ENCODE measurements at regions not wholly inside any gene's neighbourhood (a gene's known extent, or its start where the extent isn't known, plus 50 kb on each side); places are given as distances from the start of the nearest gene placed in this dataset.

DNA sequence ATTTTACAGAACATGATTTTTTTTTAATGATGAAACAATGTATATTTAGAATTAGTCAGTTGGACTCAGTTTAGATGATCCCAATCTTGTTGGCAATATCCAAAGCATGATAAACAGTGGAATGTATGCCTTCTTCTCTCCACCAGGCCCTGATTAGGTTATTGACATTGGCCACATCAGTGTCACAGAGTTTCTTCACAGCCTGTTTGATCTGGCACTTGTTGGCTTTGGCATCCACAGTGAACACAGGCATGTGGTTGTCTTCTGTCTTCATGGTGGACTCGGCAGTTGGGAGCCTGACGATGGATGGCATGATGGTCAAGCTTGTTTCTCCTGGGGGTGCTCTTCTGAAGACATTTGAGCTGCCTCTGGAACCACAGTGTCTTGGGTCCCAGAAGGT is 317.5 kb downstream of the PMP22 start:
- Histone ChIP-seq H2BK12ac (ENCODE audit: low read length) (no peak overlapping the region), H3K18ac (ENCODE audit: low read length) (no peak overlapping the region), H4K8ac (ENCODE audit: low read depth, low read length) (no peak overlapping the region), H3K27ac (ENCODE audit: low read depth, low read length) (no peak overlapping the region), H3K36me3 (ENCODE audit: control insufficient read depth in 1 of 2, insufficient read depth in 2 of 2, low read length in 2 of 2) (no peaks in the 10 kb centered on the region), H3K27me3 (ENCODE audit: insufficient read depth, low read length) (no peaks in the 10 kb centered on the region), H3K23ac (ENCODE audit: low read length) (no peak overlapping the region), H4K91ac (ENCODE audit: low read depth, low read length) (no peak overlapping the region), H3K4me2 (ENCODE audit: low read length) (no peak overlapping the region), H2AK5ac (ENCODE audit: low read length) (no peak overlapping the region), H3K9me3 (ENCODE audit: insufficient read depth, low read depth, low read length) (no peaks in the 10 kb centered on the region), H2AFZ (ENCODE audit: insufficient read depth, low read length, poor library complexity) (no peak overlapping the region), H3K79me1 (ENCODE audit: low read length) (no peaks in the 10 kb centered on the region), H3K79me2 (ENCODE audit: control insufficient read depth, insufficient read depth, low read length, poor library complexity) (no peaks in the 10 kb centered on the region), H2BK120ac (ENCODE audit: insufficient read depth, low read length, poor library complexity) (no peak overlapping the region), H3K9ac (ENCODE audit: low read length) (no peak overlapping the region), H2BK5ac (ENCODE audit: low read depth, low read length, poor library complexity) (no peak overlapping the region), H3K4me1 (ENCODE audit: control insufficient read depth in 1 of 2, insufficient read depth in 2 of 2, low read length in 2 of 2) (no peaks in the 10 kb centered on the region), H4K12ac (ENCODE audit: low read depth, low read length) (no peak overlapping the region), H3K14ac (ENCODE audit: low read length) (no peak overlapping the region), H3K4me3 (ENCODE audit: low read depth, low read length) (no peak overlapping the region), H3K4ac (ENCODE audit: low read depth, low read length) (no peak overlapping the region)
- no CpG with 5 or more reads among the region's 2 CpGs for WGBS (ENCODE audit: extremely low coverage, insufficient coverage, insufficient read length)
- no peak for DNase-seq

DNA sequence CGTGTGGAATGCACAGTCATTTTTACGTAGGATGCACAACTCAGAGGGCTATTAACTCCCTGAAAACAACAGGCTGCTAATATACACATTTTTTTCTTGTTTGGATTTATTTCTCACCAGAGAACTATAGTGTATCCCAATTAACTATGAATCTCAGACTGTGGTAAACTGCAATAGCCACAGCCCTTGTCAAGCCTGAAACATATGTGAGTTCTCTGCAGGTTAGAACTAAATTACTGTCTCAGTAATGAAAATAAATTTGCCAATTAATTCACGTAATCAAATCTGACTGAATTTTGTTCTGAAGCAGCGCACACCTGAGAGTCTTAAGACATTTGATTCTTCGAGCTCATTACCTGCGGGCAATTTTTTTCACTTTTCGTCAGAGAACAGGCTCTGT is 318.6 kb downstream of the PMP22 start:
- Histone ChIP-seq H3K9ac (ENCODE audit: low read length) (no peak overlapping the region), H2BK12ac (ENCODE audit: low read length) (no peak overlapping the region), H3K36me3 (ENCODE audit: control insufficient read depth in 1 of 2, insufficient read depth in 2 of 2, low read length in 2 of 2) (no peaks in the 10 kb centered on the region), H3K4me2 (ENCODE audit: low read length) (no peak overlapping the region), H3K9me3 (ENCODE audit: insufficient read depth, low read depth, low read length) (no peaks in the 10 kb centered on the region), H2AK5ac (ENCODE audit: low read length) (no peak overlapping the region), H3K4me1 (ENCODE audit: control insufficient read depth in 1 of 2, insufficient read depth in 2 of 2, low read length in 2 of 2) (no peaks in the 10 kb centered on the region), H2AFZ (ENCODE audit: insufficient read depth, low read length, poor library complexity) (no peak overlapping the region), H3K27ac (ENCODE audit: low read depth, low read length) (no peak overlapping the region), H4K91ac (ENCODE audit: low read depth, low read length) (no peak overlapping the region), H3K14ac (ENCODE audit: low read length) (no peak overlapping the region), H3K18ac (ENCODE audit: low read length) (no peak overlapping the region), H4K12ac (ENCODE audit: low read depth, low read length) (no peak overlapping the region), H3K79me1 (ENCODE audit: low read length) (no peaks in the 10 kb centered on the region), H3K4ac (ENCODE audit: low read depth, low read length) (no peak overlapping the region), H2BK5ac (ENCODE audit: low read depth, low read length, poor library complexity) (no peak overlapping the region), H3K79me2 (ENCODE audit: control insufficient read depth, insufficient read depth, low read length, poor library complexity) (no peaks in the 10 kb centered on the region), H2BK120ac (ENCODE audit: insufficient read depth, low read length, poor library complexity) (no peak overlapping the region), H4K8ac (ENCODE audit: low read depth, low read length) (no peak overlapping the region), H3K4me3 (ENCODE audit: low read depth, low read length) (no peak overlapping the region), H3K23ac (ENCODE audit: low read length) (no peak overlapping the region), H3K27me3 (ENCODE audit: insufficient read depth, low read length) (no peaks in the 10 kb centered on the region)
- no CpG with 5 or more reads among the region's 7 CpGs for WGBS (ENCODE audit: extremely low coverage, insufficient coverage, insufficient read length)
- DNase-seq, result peak in 1 of 2 donors; percentile 49

DNA sequence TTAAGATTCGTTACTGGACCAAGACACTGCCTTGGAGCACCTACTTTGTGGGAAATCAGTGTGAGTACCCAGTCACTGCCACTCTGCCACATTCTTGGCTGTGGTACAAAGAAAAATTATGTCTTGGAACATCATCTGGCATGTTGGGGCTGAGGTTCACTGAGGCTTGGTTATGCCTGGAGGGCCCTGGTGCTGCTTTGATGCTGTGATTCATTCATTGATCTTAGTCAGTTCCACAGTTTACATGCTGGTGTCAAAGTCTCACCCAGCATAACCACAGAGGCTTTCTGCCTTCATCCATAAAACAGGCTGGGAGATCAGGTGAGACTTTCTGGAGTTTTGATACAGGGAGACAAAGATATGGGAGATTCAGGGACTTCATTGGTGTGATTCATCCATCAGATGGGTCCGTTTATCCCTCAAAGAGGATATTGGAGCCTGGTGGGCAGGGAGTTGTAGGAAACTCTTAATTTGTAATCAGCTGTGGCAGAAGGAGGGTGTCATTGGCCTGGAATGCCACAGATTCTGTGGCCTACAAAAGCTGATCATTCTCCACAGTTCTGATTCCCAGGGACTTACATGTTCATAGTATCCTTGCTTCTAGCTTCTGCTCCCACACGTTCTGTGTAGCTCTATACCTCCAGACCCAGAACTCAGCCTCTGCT is 322.5 kb downstream of the PMP22 start:
- no peak overlapping the region for H3K14ac ChIP-seq (ENCODE audit: low read length)
- DNase-seq, result no peak
- no peak overlapping the region for H3K23ac ChIP-seq (ENCODE audit: low read length)
- no peaks in the 10 kb centered on the region for H3K9me3 ChIP-seq (ENCODE audit: insufficient read depth, low read depth, low read length)
- H3K9ac ChIP-seq (ENCODE audit: low read length), result peak overlapping the region; percentile 56
- no peaks in the 10 kb centered on the region for H3K79me1 ChIP-seq (ENCODE audit: low read length)
- no peaks in the 10 kb centered on the region for H3K27me3 ChIP-seq (ENCODE audit: insufficient read depth, low read length)
- H3K36me3 ChIP-seq (ENCODE audit: control insufficient read depth in 1 of 2, insufficient read depth in 2 of 2, low read length in 2 of 2), result no peaks in the 10 kb centered on the region
- no peak overlapping the region for H4K12ac ChIP-seq (ENCODE audit: low read depth, low read length)
- H4K8ac ChIP-seq (ENCODE audit: low read depth, low read length), result no peak overlapping the region
- H2AFZ ChIP-seq (ENCODE audit: insufficient read depth, low read length, poor library complexity), result no peak overlapping the region
- H2BK12ac ChIP-seq (ENCODE audit: low read length), result no peak overlapping the region
- no peak overlapping the region for H2BK120ac ChIP-seq (ENCODE audit: insufficient read depth, low read length, poor library complexity)
- no CpG with 5 or more reads among the region's 3 CpGs for WGBS (ENCODE audit: extremely low coverage, insufficient coverage, insufficient read length)
- no peak overlapping the region for H3K4ac ChIP-seq (ENCODE audit: low read depth, low read length)
- no peak overlapping the region for H2BK5ac ChIP-seq (ENCODE audit: low read depth, low read length, poor library complexity)
- H3K79me2 ChIP-seq (ENCODE audit: control insufficient read depth, insufficient read depth, low read length, poor library complexity), result no peaks in the 10 kb centered on the region
- H4K91ac ChIP-seq (ENCODE audit: low read depth, low read length), result no peak overlapping the region
- no peak overlapping the region for H3K4me3 ChIP-seq (ENCODE audit: low read depth, low read length)
- H3K27ac ChIP-seq (ENCODE audit: low read depth, low read length), result no peak overlapping the region
- no peak overlapping the region for H3K18ac ChIP-seq (ENCODE audit: low read length)
- H3K4me1 ChIP-seq (ENCODE audit: control insufficient read depth in 1 of 2, insufficient read depth in 2 of 2, low read length in 2 of 2), result no peaks in the 10 kb centered on the region
- no peak overlapping the region for H2AK5ac ChIP-seq (ENCODE audit: low read length)
- no peak overlapping the region for H3K4me2 ChIP-seq (ENCODE audit: low read length)

DNA sequence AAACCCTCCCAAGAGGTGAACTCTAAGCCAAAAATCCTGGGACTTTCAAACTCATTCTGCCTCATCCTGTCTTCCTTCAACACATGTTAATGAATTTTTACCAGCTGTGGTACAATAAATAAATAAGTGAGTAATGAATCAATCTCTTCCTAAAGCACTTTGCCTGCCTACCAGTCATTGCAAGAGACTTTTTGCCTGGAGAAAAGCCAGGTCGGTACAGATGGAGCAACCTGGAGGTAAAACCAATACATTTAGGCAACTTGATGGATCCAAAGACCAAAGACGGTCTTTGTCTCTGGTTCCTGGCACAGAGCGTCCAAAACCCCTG is 324.2 kb downstream of the PMP22 start:
- Histone ChIP-seq H3K79me1 (ENCODE audit: low read length) (no peaks in the 10 kb centered on the region), H3K27me3 (ENCODE audit: insufficient read depth, low read length) (no peaks in the 10 kb centered on the region), H4K91ac (ENCODE audit: low read depth, low read length) (no peak overlapping the region), H4K8ac (ENCODE audit: low read depth, low read length) (no peak overlapping the region), H3K14ac (ENCODE audit: low read length) (no peak overlapping the region), H3K4ac (ENCODE audit: low read depth, low read length) (no peak overlapping the region), H2BK12ac (ENCODE audit: low read length) (no peak overlapping the region), H3K18ac (ENCODE audit: low read length) (no peak overlapping the region), H3K27ac (ENCODE audit: low read depth, low read length) (no peak overlapping the region), H3K4me1 (ENCODE audit: control insufficient read depth in 1 of 2, insufficient read depth in 2 of 2, low read length in 2 of 2) (no peaks in the 10 kb centered on the region), H2BK5ac (ENCODE audit: low read depth, low read length, poor library complexity) (no peak overlapping the region), H3K36me3 (ENCODE audit: control insufficient read depth in 1 of 2, insufficient read depth in 2 of 2, low read length in 2 of 2) (no peaks in the 10 kb centered on the region), H4K12ac (ENCODE audit: low read depth, low read length) (no peak overlapping the region), H3K4me2 (ENCODE audit: low read length) (no peak overlapping the region), H3K9me3 (ENCODE audit: insufficient read depth, low read depth, low read length) (no peaks in the 10 kb centered on the region), H3K4me3 (ENCODE audit: low read depth, low read length) (no peak overlapping the region), H3K23ac (ENCODE audit: low read length) (no peak overlapping the region), H3K9ac (ENCODE audit: low read length) (no peak overlapping the region), H2AFZ (ENCODE audit: insufficient read depth, low read length, poor library complexity) (no peak overlapping the region), H2AK5ac (ENCODE audit: low read length) (no peak overlapping the region), H3K79me2 (ENCODE audit: control insufficient read depth, insufficient read depth, low read length, poor library complexity) (no peaks in the 10 kb centered on the region), H2BK120ac (ENCODE audit: insufficient read depth, low read length, poor library complexity) (no peak overlapping the region)
- no CpG with 5 or more reads among the region's 3 CpGs for WGBS (ENCODE audit: extremely low coverage, insufficient coverage, insufficient read length)
- DNase-seq, result no peak
